Stimulated activated CD4-positive, alpha-beta T cell treated with anti-CD3 and anti-CD28 coated beads, Interleukin-2, amount 100 ng/mL, for 24 hours (primary cell): ENCODE measurements at regions not wholly inside any gene's neighbourhood (a gene's known extent, or its start where the extent isn't known, plus 50 kb on each side); places are given as distances from the start of the nearest gene placed in this dataset.

Source experiments
- DNase-seq, 2 donors: peaks; one replicate each; pipeline ENCODE4 v3.0.0-alpha.2; 2020

GRCh38 chr9:118215549-118215948 lies 511.3 kb downstream of the TLR4 start:
- DNase-seq = no peak

- DNase-seq = no peak
Observed at GRCh38 chr9:118222375-118222774, 518.2 kb downstream of the TLR4 start.

- DNase-seq = no peak
Observed at GRCh38 chr9:118223111-118223510, 518.9 kb downstream of the TLR4 start.

- DNase-seq = no peak
Observed at GRCh38 chr9:118230329-118230728, 526.1 kb downstream of the TLR4 start.

GRCh38 chr9:118236625-118237024 lies 532.4 kb downstream of the TLR4 start:
- DNase-seq = no peak

GRCh38 chr9:118238139-118238538 lies 533.9 kb downstream of the TLR4 start:
- no peak for DNase-seq

- no peak for DNase-seq
Observed at GRCh38 chr9:118252027-118252426, 547.8 kb downstream of the TLR4 start.

GRCh38 chr9:118262191-118262590 lies 558.0 kb downstream of the TLR4 start:
- DNase-seq = no peak

GRCh38 chr9:118263949-118264348 lies 559.7 kb downstream of the TLR4 start:
- no peak for DNase-seq

GRCh38 chr9:118268046-118268445 lies 563.8 kb downstream of the TLR4 start:
- DNase-seq = no peak

- DNase-seq = no peak
Observed at GRCh38 chr9:118269623-118270022, 565.4 kb downstream of the TLR4 start.

- no peak for DNase-seq
Observed at GRCh38 chr9:118271331-118271730, 567.1 kb downstream of the TLR4 start.

- DNase-seq = no peak
Observed at GRCh38 chr9:118271936-118272335, 567.7 kb downstream of the TLR4 start.

- no peak for DNase-seq
Observed at GRCh38 chr9:118273048-118273447, 568.8 kb downstream of the TLR4 start.

- no peak for DNase-seq
Observed at GRCh38 chr9:118276784-118277183, 572.6 kb downstream of the TLR4 start.

GRCh38 chr9:118281772-118282171 lies 577.6 kb downstream of the TLR4 start:
- no peak for DNase-seq

GRCh38 chr9:118283488-118283887 lies 579.3 kb downstream of the TLR4 start:
- no peak for DNase-seq

GRCh38 chr9:118290116-118290515 lies 585.9 kb downstream of the TLR4 start:
- DNase-seq = no peak

- DNase-seq = no peak
Observed at GRCh38 chr9:118295413-118295812, 591.2 kb downstream of the TLR4 start.

- DNase-seq = no peak
Observed at GRCh38 chr9:118302721-118303120, 598.5 kb downstream of the TLR4 start.

GRCh38 chr9:118303216-118303615 lies 599.0 kb downstream of the TLR4 start:
- DNase-seq = no peak

GRCh38 chr9:118305331-118305730 lies 601.1 kb downstream of the TLR4 start:
- DNase-seq = no peak

GRCh38 chr9:118306801-118307200 lies 602.6 kb downstream of the TLR4 start:
- no peak for DNase-seq

GRCh38 chr9:118313965-118314364 lies 609.8 kb downstream of the TLR4 start:
- DNase-seq = no peak

GRCh38 chr9:118316831-118317343 lies 612.7 kb downstream of the TLR4 start:
- no peak for DNase-seq
